HEK293T (cell line): ENCODE measurements at regions not wholly inside any gene's neighbourhood (a gene's known extent, or its start where the extent isn't known, plus 50 kb on each side); places are given as distances from the start of the nearest gene placed in this dataset.
A peak's percentile ranks its signal among the peaks of the same experiment; 100 is the strongest.
"Not testable (repeated sequence)": the region's sequence is repeated elsewhere in the genome, so short reads cannot be mapped to it uniquely, and the experiment has no call there.

Experiments
- CTCF ChIA-PET: fragments of 350-600 bp; formaldehyde crosslinking; extraction: SDS; loops from one replicate; lab custom pipeline; 2021; ENCODE audit warnings: antibody characterized with exemption, inconsistent platforms; lab: Yijun Ruan, JAX
- POLR2A ChIA-PET: fragments of 350-600 bp; formaldehyde crosslinking; extraction: SDS; loops from one replicate; lab custom pipeline; 2020; ENCODE audit warnings: antibody characterized with exemption, inconsistent platforms; lab: Yijun Ruan, JAX
- DNase-seq: peaks from one replicate; pipeline ENCODE4 v3.0.0; 2012; ENCODE audit warnings: mixed read lengths; ENCODE audit errors: extremely low spot score
- ARNT ChIP-seq: fragments of 450-650 bp; IDR thresholded peaks from 2 replicates; pipeline ENCODE4 v1.6.1; 2017; ENCODE audit warnings: mild to moderate bottlenecking
- BHLHE40 ChIP-seq: fragments of 450-650 bp; IDR thresholded peaks from 2 replicates; pipeline ENCODE4 v1.6.1; 2016; ENCODE audit warnings: mild to moderate bottlenecking, moderate library complexity, borderline replicate concordance
- CTBP1 ChIP-seq: fragments of 450-650 bp; IDR thresholded peaks from 2 replicates; pipeline ENCODE4 v1.6.1; 2016; ENCODE audit warnings: borderline replicate concordance
- ELF4 ChIP-seq: fragments of 450-650 bp; IDR thresholded peaks from 2 replicates; pipeline ENCODE4 v1.6.1; 2017; ENCODE audit warnings: antibody characterized with exemption
- FOXA1 ChIP-seq: fragments of 450-650 bp; IDR thresholded peaks from 2 replicates; pipeline ENCODE4 v1.6.1; 2016; ENCODE audit warnings: mild to moderate bottlenecking
- FOXK2 ChIP-seq: fragments of 450-650 bp; IDR thresholded peaks from 2 replicates; pipeline ENCODE4 v1.6.1; 2016; ENCODE audit warnings: mild to moderate bottlenecking
- FOXM1 ChIP-seq: fragments of 450-650 bp; IDR thresholded peaks from 2 replicates; pipeline ENCODE4 v1.6.1; 2017; ENCODE audit warnings: mild to moderate bottlenecking, borderline replicate concordance
- HDGF ChIP-seq: fragments of 450-650 bp; IDR thresholded peaks from 2 replicates; pipeline ENCODE4 v1.6.1; 2017; ENCODE audit warnings: antibody characterized with exemption, borderline replicate concordance
- L3MBTL2 ChIP-seq: fragments of 450-650 bp; conservative IDR thresholded peaks from 2 replicates; pipeline ENCODE4 v1.6.1; 2016; ENCODE audit warnings: mild to moderate bottlenecking
- LEF1 ChIP-seq: fragments of 450-650 bp; IDR thresholded peaks from 2 replicates; pipeline ENCODE4 v1.6.1; 2017; ENCODE audit warnings: mild to moderate bottlenecking, borderline replicate concordance
- NFRKB ChIP-seq: fragments of 450-650 bp; IDR thresholded peaks from 2 replicates; pipeline ENCODE4 v1.6.1; 2016; ENCODE audit warnings: mild to moderate bottlenecking, moderate library complexity
- SP1 ChIP-seq: fragments of 450-650 bp; IDR thresholded peaks from 2 replicates; pipeline ENCODE4 v1.6.1; 2017
- SUZ12 ChIP-seq: fragments of 450-650 bp; IDR thresholded peaks from 2 replicates; pipeline ENCODE4 v1.6.1; 2016; ENCODE audit warnings: mild to moderate bottlenecking
- TARDBP ChIP-seq: fragments of 450-650 bp; IDR thresholded peaks from 2 replicates; pipeline ENCODE4 v1.6.1; 2016
- ZNF384 ChIP-seq: fragments of 450-650 bp; IDR thresholded peaks from 2 replicates; pipeline ENCODE4 v1.6.1; 2016
- TF ChIP-seq, protein P1 (sequence below): fragments of 450-650 bp; IDR thresholded peaks from 2 replicates; pipeline ENCODE4 v1.6.1; 2016

DNA sequence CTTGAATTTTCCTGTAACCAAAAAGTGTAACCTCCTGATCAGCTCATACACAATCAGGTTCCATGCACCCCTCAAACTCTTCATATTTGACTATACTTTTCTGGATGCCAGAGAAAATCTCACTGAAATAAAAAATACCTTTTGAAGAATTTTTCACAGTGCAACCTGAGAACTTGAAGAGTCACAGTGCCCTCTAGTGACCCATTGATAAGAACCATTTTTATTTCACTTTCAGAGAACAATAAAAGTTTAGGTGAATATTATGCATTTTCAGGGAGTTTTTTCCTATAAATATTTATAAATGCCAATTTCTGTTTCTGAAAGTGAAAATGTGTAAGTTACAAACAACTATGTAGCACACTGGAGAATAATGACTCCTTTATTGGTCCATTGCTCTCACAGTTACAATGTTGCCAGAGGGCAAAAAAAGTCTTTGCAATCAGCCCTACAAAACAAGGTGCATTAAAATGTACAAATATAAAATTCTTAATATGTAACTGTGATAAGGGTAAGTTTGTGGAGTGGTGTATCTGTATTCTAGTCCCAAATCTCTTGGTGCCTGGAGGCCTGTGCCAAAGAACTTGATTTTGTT lies 153.6 kb upstream of the INTU start:
- DNase-seq, result peak; percentile 10
- CTCF ChIA-PET, result interaction anchor here (0.7 kb wide), 1 partner anchor 74 kb away, joined by 3 read pairs; no protein-coding TSS in a partner anchor

DNA sequence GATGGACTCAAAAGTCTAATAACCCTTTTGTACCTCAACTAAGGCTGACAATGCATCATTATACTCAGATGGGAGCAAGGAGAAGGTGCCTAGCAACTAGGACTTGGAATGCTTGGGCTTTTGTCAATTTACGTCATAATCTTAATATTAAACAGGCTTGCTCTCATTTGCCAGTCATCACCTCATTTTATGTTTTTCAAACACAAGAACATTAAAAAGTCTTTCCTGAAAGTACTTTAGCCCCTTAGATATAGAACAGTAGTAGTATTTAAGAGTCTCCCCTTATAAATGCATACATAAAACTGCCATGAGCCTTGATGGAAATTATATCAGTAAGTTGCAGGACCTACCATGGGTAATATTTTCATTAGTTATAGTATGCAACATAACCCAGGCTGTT lies 150.7 kb upstream of the INTU start:
- DNase-seq, result no peak
- no peak for TF ChIP-seq ZNF384
- no peak for TF ChIP-seq LEF1
- no peak for TF ChIP-seq TARDBP
- no peak for TF ChIP-seq NFRKB
- no peak for TF ChIP-seq BHLHE40
- TF ChIP-seq, protein P1, sequence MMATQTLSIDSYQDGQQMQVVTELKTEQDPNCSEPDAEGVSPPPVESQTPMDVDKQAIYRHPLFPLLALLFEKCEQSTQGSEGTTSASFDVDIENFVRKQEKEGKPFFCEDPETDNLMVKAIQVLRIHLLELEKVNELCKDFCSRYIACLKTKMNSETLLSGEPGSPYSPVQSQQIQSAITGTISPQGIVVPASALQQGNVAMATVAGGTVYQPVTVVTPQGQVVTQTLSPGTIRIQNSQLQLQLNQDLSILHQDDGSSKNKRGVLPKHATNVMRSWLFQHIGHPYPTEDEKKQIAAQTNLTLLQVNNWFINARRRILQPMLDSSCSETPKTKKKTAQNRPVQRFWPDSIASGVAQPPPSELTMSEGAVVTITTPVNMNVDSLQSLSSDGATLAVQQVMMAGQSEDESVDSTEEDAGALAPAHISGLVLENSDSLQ, result no peak
- ChIA-PET POLR2A (no interaction called here), CTCF (no interaction called here)

More for the DNA sequence above, 153.6 kb upstream of the INTU start:
- TF ChIP-seq FOXK2, result no peak
- no peak for TF ChIP-seq HDGF
- no peak for TF ChIP-seq FOXA1
- no peak for TF ChIP-seq L3MBTL2
- POLR2A ChIA-PET, result no interaction called here

DNA sequence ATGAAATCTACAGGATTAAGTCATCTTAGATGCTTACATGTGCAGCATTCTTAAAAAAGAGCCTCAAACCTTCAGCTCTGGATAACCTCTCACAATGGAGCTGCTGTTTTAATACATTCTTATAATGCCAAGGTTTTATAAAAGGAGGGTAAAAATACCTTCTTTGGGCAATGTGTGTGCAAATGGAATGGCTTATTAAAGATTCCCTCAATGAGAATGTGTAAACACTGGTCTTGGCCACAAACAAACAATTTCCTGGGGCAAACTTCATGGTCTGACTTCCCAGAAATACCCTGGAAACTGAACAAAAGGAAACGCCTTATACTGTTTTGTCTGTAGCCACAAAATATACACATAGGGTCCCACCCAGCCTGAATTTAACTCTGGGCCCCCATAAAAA lies 148.6 kb upstream of the INTU start:
- DNase-seq, result no peak
- ChIA-PET POLR2A (no interaction called here), CTCF (no interaction called here)
- TF ChIP-seq ARNT (no peak), LEF1 (no peak), TARDBP (no peak), SP1 (no peak), BHLHE40 (no peak), HDGF (no peak), FOXK2 (no peak), L3MBTL2 (no peak), FOXM1 (no peak)
- TF ChIP-seq, protein P1, result no peak

DNA sequence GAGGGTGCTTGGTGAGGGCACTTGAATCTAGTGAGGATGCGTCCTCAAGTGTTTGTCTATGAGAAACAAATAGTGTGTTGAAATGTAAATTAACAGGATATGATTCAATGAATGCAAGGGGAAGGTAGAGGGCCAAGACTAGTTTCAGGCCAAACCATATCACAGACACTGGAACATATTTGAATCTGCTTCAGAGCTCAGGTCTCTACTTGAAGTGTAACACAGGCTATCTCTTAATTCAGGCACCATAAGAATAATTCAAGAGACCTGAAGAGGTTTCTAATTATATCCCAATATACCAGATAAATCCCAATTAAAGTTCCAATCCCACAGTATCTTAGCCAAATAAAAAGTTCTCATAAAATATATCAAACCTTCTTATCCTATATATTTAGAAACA lies 146.5 kb upstream of the INTU start:
- no peak for DNase-seq
- CTCF ChIA-PET, result no interaction called here
- POLR2A ChIA-PET, result no interaction called here
- no peak for TF ChIP-seq ELF4
- TF ChIP-seq CTBP1, result no peak
- no peak for TF ChIP-seq FOXM1
- no peak for TF ChIP-seq LEF1
- no peak for TF ChIP-seq BHLHE40
- TF ChIP-seq FOXK2, result no peak
- TF ChIP-seq L3MBTL2, result no peak
- no peak for TF ChIP-seq SP1
- no peak for TF ChIP-seq TARDBP
- no peak for TF ChIP-seq ZNF384
- no peak for TF ChIP-seq HDGF
- no peak for TF ChIP-seq SUZ12
- no peak for TF ChIP-seq ARNT
- no peak for TF ChIP-seq FOXA1
- no peak for TF ChIP-seq NFRKB
- TF ChIP-seq, protein P1, result no peak

DNA sequence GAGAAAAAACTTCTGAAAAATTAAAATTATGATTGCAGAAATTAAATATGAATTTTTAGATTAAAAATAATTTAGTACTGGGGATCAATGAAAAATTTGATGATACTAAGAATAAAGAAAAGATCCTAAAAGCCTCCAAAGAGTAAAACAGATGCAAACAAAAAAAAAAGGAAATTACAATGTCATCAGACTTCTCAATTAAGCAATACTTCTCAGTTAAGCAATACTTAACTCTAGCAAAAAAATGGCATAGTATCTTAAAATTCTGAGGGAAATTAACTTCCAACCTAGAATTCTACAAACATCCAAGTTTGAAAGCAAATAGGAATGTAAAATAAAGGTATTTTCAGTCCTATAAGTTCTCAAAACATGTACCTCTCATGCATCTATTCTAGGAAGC lies 141.2 kb upstream of the INTU start:
- ChIA-PET CTCF (no interaction called here), POLR2A (no interaction called here)
- no peak for TF ChIP-seq FOXM1
- TF ChIP-seq CTBP1, result no peak
- no peak for TF ChIP-seq NFRKB
- no peak for TF ChIP-seq LEF1
- no peak for TF ChIP-seq FOXA1
- TF ChIP-seq FOXK2, result no peak
- no peak for TF ChIP-seq BHLHE40
- no peak for TF ChIP-seq TARDBP
- no peak for TF ChIP-seq L3MBTL2
- TF ChIP-seq SUZ12, result no peak
- no peak for TF ChIP-seq SP1
- TF ChIP-seq, protein P1, result no peak
- TF ChIP-seq ELF4, result no peak
- TF ChIP-seq ZNF384, result no peak
- TF ChIP-seq HDGF, result no peak
- TF ChIP-seq ARNT, result no peak
- no peak for DNase-seq

DNA sequence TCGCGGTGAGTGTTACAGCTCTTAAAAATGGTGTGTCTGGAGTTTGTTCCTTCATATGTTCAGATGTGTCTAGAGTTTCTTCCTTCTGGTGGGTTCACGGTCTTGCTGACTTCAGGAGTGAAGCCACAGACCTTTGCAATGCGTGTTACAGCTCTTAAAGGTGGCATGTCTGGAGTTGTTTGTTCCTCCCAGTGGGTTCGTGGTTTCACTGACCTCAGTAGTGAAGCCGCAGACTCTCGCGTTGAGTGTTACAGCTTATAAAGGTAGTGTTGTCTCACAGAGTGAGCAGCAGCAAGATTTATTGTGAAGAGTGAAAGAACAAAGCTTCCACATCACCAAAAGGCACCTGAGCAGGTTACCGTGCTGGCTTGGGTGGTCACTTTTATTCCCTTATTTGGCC lies 135.9 kb upstream of the INTU start:
- CTCF ChIA-PET, POLR2A ChIA-PET, DNase-seq: not testable (repeated sequence)
